ENCODE measurements at regions not wholly inside any gene's neighbourhood (a gene's known extent, or its start where the extent isn't known, plus 50 kb on each side); places are given as distances from the start of the nearest gene placed in this dataset.

DNA sequence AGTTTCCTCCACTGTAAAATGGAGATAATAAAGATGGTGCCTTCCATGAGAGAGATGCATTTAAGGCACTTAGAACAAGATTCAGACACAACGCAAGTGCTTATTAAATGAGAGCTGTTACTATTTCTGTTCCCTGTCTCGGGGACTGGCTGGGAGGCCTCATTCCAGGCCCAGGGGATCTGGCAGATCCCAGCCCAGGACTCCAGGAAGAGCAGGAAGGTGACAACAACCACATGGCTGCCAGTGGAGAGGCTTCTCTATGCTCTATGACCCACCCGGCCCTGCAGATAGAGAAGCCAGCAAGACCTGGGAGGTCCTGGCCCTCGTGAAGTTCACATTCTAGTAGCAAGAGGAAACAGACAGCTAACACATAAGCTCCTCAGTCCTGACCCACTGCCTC, 175.5 kb downstream of the ACTL8 start:
- no peak for DNase-seq (ENCODE audit: low read depth)

DNA sequence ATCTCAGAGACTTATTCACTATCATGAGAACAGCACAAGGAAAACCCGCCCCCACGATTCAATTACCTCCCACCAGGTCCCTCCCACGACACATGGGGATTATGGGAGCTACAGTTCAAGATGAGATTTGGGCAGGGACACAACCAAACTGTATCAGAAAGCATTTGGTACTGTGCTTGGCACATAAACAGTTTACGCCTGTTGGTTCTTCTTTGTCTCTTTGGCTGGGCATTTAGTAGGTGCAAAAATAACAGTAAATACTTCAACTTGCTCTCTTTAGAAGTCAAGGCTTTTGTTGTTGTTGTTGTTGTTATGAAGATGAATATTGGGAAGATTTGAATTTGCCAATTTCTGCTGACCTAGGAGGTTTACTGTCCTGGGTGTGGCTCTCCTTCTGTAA, 175.4 kb upstream of the IGSF21 start:
- no peak for DNase-seq (ENCODE audit: low read depth)

DNA sequence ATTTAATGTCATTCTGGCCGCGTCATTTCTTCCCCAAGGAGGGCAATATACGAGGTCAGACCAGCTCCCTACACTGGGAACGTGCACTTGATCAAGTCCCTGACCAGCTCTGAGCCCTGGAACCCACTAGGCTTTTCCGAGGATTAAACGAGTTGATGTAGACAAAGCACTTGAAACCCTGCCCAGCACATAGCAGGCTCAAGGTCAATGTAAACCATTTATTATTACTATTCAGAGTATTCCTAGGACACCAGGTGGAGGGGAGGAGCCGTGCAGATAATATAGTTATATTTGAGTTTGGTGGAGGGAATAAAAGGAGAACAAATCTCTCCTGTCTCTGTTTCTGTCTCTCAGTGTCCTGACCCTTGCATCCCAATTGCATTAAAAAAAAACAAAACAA, 174.1 kb upstream of the IGSF21 start:
- no peak for DNase-seq (ENCODE audit: low read depth)

DNA sequence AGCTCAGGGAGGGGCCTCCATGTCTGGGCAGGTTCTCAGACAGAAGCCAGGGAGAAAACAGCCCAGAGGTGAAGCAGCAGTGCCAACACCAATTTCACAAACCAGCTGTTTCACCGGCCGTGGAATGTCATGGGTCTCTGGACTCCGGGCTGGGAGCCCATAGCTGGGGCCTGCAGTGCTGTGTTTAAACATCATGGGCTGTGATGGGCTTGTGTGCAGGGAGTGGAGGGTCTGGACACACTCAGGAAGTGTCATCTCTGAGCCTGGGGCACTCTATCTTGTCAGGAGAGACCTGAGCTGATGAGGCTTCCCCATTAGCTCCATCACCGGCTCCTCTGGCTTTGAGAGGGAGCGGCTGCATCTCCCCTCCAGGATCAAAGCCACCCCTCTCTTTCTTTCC, 173.6 kb upstream of the IGSF21 start:
- DNase-seq (ENCODE audit: low read depth) = no peak

DNA sequence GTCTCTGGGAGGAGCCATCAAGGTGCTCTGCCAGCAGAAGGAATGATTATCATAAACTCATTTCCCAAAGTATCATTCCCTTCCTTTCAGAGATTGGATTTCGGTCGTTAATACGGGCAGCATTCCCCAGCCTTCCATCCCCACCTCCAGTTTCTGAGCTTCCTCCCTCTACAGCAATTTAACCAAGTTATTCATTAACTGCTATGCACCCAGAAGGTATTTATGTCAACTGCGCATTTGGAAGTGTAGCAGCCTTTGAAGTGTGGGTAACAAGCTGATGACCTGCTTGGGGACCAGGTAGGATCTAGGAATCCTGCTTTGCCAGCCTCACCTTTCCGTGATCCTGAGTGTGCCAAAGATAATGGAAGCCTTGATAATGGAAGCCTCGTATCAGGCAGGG, 172.4 kb upstream of the IGSF21 start:
- no peak for DNase-seq (ENCODE audit: low read depth)

DNA sequence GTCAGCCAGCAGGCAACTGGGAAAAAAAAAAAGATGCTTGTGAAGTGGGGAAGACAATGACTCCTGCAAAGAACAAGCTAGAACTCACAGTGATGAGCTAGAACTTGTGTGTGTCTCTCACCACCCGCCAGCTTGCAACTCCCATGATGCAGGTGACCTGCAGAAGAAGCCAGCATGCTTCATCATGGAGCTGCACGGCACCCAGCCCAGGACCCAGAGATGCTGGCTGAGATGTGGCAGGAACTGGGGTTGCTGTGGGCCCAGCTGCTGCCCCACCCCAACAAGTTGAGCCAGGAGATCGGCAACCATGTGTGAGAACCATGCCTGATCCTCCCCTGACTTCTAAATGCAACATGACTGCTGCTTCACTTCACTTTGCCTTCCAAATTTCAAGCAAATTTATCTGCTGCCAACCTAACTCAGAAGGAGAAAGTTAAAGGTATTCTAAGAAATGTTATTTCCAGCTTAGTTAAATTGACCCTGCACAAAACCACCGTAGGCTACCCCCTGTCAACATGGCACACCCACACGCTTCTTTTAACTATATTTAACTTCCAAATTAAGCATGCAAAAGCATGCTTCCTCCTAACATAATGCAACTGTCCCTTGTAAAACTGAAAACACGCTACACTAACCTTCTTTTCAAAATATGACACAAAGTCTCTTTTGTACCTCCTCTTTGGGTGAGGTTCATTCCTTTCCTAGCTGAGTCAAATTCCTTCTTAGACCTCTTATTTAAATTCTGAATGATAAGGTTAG, 166.0 kb upstream of the IGSF21 start:
- DNase-seq (ENCODE audit: low read depth) = no peak

DNA sequence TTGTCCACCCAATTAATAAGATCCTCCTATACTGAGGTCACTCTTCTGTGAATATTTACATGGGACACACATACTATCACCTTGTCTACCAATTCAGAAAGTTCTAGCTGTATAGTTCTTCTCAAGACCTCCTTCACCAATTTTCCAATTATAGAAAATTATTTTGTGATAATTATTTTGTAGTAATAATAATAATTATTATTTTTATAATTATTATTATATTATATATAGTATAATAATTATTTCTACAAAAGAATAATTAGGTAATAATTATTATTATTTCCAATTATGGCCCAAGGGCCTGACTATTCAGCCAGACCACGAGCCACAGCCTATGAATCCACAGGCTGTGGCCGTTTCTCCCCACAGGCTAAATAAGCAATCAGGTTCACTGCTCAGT, 164.1 kb upstream of the IGSF21 start:
- DNase-seq (ENCODE audit: low read depth) = no peak

DNA sequence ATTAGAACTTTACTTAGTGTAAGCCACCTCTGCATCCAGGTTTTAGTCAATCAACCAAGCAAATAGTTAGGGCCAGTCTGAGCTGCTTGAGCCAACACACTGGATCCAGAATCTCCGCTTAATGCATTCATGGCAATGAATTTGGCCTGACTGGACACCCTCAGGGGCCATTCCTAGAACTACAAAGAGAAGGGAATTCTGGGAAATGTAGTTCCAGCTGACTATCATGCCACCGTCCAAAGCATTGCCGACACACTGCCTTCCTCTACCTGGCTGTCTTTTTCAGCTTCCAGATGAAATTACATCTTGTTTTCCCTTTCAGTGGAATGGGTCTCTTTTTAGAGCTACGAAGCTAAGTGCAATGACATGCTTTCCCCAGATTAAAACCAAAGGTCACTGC, 163.0 kb upstream of the IGSF21 start:
- no peak for DNase-seq (ENCODE audit: low read depth)

DNA sequence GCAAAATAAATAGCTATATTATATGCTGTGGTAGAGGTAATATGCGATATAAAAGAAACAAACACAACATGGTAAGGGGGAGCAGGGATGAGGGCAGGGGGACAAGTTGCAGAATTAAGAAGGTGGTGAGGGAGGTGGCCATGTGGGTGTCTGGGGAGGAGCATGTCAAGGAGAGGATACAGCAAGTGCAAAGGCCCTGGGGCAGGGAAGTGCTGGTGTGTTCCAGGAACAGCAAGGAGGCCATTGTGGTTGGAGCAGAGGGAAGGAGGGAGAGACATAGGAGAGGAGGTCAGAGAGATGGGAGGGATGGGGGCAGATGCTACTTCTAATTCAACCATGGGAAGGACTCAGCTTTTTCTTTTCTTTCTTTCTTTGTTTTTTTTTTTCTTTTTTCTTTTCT, 161.2 kb upstream of the IGSF21 start:
- DNase-seq (ENCODE audit: low read depth) = no peak

DNA sequence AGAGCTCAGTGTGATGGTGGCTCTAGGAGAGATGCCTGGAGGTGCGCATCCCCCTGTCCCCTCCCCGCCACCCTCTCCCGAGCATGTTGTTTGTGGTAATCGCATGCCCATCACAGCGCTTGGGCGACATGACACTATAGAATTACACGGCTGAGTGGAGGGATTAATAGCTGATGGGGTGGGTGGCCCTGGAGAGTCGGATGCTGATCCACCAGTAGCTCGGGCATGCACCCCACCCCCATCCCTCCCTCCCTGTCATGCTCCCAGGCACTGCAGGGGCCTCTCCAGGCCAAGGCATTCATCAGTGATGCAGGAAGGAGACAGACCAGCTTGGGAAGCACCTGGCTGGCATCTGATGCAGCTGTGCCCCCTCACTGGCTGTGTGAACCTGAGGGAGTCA, 159.0 kb upstream of the IGSF21 start:
- DNase-seq (ENCODE audit: low read depth) = no peak

DNA sequence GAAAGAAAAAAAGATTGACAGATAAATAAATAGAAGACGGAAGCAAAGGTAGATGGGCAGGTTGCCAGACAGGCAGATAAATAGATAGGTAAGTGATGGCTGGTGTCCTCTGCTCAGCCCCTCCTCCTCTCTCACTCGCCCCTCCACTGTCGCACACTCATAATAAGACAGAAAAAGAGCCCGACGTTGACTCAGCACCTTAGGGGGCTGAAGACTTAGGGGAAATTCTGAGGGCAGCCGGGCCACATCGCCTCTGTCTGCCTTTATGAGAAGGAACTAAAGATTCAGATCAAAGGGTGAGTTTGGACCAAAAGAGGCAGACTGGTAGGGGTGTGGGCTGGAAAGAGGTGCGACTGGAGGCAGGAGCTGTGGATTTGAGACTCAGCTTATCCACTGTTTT, 158.1 kb upstream of the IGSF21 start:
- DNase-seq (ENCODE audit: low read depth) = no peak

DNA sequence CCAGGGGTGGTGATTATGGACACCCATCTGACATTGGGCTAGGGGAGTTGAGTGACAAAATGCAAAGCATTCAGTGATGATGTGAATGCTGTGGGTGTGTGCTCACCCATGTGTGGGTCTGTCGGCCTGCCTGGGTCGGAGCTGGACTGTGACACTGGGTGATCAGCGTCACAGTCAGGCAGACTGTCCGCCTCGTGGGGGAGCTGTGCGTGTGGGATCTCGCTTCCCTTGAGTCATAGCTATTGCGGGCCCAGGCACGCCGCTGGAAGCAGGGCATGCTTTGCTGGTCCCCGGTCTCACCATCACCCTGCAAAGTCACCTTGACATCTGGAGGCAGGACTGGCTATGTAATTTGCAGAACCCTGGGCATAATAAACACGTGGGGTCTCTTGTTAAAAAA, 156.9 kb upstream of the IGSF21 start:
- DNase-seq (ENCODE audit: low read depth) = no peak

DNA sequence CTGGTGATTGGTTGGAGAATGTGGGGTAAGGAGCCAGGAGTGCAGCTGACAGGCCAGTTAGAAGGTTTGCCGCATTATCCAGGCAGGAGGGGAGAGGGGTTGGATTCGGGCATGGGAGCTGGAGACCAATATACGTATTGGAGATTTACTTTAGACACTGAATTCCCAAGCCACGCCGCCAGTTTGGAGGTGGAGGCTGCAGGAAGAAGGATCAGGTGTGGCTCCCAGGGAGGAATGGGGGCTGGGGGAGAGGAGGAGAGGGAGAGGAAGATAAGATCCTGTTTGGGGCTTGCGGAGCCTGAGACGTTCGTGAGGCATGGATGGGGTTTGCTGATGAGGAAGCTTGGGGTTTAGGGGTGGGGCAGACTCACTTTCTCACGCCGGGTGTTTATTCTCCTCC, 155.1 kb upstream of the IGSF21 start:
- DNase-seq (ENCODE audit: low read depth) = no peak

DNA sequence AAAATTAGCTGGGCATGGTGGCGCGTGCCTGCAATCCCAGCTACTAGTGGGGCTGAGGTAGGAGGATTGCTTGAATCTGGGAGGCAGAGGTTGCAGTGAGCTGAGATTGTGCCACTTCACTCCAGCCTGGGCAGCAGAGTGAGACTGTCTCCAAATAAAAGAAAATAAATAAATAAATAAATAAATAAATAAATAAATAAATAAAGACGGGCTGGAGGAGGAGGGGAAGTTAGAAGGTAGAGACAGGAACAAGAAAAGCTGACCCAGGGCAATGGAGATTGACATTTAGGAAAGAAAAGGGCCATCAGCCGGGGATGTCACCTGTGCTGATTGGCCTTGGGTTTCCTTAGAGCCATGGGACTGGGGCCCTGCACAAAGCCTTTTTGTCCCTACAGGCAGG, 153.7 kb upstream of the IGSF21 start:
- no peak for DNase-seq (ENCODE audit: low read depth)

DNA sequence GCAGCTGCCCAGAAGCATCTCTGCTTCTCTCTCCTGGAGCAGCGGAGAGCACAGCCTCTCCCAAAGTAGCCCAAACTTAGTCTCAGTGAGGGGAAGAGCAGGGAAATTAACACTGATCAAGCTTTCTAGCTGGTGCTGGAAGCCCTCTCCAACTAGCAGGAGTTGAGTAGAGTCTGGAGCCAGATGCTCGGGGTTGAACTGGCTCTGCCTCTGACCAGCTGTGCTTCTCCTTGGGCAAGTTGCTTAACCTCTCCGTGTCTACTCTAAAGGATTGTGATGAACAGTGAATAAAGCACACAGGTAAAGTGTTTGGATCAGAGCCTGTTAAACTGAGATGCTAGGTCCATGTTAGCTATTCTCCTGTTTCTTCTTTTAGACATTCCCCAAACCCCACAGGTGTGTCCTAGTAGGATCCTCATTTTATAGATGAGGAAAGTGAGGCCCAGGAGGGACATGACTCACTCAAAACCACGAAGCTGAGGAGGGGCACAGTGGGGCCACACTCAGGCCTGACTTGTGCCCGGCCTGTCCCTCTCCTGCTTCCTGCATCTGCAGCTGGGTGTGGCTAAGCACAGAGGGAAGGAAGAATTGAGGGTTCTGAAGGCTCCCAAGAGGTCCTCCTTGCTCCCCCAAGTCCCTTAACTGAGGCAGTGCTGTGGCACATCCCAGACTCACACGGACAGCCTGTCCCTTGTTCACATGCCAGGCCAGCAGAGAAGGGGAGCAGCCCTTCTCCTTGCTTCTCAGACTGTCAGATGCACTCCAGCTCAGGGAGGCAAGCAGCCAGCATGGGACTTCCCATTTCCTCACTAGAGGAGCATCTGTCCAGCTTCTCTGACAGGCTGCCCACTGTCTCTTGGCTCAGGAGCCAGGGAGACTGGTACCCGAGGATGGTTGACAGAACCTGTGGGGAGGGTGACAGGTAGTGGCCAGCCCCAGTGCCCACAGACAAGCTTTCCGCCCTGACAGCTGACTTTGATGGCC, 152.0 kb upstream of the IGSF21 start:
- DNase-seq (ENCODE audit: low read depth) = no peak

DNA sequence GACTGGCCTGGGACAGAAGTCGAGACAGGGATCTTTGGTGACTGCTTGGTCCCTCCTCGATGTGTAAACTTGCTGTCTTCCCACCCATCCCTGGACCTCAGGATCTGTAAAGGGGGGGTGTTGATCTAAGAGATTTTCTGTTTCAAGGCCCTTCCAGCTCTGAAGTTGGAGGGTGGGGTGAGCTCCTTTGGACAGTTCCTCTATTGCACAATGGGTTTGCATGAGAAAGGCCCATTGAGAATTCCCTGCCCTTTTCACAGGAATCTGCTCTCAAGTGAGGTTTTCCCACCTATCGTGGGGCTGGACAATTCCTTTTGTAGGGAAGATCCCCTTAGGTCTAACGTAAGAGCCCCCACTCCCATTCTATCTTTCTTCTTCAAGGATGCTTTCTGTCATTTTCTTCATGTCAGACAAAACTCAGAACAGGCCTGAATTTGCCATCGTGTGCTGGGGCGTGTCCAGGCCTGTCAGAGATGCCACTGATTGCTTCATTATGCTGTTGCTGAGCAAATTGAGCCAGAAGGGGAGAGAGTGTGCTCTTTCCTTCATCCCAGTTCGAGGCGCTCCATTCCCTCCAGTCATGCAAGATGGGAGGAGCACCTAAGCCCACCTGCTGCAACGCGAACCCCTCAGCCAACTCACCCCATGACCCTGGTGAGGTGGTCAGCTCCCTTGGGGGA, 149.9 kb upstream of the IGSF21 start:
- DNase-seq (ENCODE audit: low read depth) = no peak

DNA sequence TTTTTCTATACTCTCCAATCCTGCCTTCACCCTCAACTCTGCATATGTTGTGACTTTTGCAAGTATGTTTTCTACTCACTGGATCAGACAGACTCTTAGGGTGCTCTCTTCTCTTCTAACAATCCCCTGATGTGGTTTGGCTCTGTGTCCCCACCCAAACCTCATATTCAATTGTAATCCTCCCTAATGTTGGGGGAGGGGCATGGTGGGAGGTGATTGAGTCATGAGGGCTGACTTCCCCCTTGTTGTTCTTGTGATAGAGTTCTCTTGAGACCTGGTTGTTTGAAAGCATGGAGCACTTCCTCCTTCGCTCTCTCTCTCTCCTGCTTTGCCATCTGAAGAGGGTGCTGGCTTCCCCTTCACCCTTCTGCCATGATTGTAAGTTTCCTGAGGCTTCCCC, 148.9 kb upstream of the IGSF21 start:
- no peak for DNase-seq (ENCODE audit: low read depth)

DNA sequence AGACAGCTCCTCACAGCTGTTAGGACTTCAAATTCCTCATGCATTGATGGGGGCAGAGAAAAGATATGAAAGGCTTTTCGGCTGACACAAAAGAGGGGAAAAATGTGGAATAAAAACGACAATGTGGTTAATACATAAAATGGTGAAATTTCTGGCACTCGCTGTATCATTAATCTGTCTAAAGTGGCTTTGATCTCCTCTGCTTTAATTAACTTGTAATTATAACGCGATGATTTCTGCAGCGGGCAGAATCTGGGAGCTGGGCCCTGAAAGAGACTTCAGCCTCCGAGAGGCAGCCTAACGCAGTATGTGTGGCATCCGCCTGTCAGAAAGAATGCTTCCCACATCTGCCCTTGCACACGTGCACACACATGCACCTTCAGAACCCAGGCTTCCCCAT, 144.1 kb upstream of the IGSF21 start:
- no peak for DNase-seq (ENCODE audit: low read depth)

DNA sequence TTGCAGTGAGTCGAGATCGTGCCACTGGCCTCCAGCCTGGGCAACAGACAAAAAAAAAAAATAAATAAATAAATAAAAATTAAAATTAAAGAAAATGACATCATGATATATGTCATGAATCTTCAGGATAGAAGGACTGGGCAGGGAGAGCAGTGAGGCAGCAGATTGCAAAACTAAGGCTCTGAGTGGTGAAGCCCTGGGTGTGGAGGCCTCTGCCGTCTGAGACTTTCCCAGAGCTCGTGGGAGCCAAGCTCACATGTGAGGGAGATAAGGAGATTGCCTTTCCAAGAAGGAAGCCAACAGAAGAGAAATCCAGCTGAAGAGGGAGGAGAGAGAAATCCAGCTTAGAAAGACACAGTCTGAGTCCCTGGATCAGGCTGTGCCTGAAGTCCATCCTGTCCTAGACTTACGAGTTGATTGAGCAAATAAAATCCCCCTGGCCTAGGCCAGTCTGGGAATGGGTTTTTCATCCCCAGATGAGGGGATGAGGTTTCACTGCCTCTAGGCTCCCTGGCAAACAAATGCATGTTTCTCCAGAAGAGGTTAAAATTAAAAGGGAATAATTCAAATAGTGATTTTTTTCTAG, 142.0 kb upstream of the IGSF21 start:
- DNase-seq (ENCODE audit: low read depth) = no peak

DNA sequence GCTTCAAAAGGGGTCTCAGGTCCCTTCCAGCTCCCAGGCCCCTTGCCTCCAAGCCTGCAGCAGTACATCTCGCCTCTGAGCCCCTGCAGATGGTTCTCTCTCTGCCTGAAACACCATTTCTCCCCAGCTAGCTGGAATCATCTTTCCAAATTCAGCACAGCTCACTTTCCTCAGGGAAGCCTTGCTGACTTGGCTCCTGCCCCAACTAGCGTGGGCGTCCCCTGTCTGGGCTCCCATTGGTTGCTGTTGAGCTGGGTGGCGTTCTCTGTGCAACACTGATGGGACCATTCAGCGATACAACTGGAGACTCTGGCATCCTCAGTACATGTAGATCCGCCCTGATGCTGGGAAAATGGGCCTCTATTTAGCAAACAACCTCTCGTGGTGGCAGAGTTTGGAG, 141.3 kb upstream of the IGSF21 start:
- DNase-seq (ENCODE audit: low read depth) = no peak

DNA sequence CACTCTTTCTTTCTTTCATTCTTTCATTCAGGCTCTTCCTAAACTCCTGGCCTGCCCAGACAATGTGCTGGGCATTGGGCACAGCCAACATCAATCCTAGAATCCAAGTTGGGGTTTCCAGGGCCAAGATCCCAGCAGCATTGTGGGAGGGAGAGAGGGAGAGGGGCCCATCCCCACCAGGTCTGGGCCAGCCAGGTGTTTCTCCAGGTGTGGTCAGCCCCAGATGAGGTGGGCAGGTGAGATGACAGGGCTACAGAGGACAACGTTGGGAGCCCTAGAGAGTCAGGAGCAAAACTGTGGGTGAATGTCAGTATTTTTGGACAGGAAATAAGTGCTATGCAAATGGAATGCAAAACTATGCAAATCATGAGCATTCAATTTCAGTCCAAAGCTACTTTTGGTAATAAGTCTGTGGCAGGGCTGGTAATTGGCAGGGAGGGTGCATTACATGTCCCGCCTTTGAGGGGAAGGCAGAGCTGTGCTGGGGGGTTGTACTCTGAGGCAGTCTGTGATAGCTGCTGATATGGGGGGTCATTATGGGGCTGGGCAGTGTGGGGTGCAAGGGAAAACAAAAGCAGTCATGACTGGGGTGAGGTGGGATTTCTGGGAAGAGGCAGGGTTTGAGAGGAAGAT, 139.9 kb upstream of the IGSF21 start:
- DNase-seq (ENCODE audit: low read depth) = no peak
